SH-SY5Y (cell line): ENCODE measurements at regions not wholly inside any gene's neighbourhood (a gene's known extent, or its start where the extent isn't known, plus 50 kb on each side); places are given as distances from the start of the nearest gene placed in this dataset.

Source experiments
- GATA2 ChIP-seq: IDR thresholded peaks from 2 replicates; pipeline ENCODE4 v1.6.1; 2011; ENCODE audit warnings: mild to moderate bottlenecking, low read depth, low read length
- GATA3 ChIP-seq: IDR thresholded peaks from 2 replicates; pipeline ENCODE4 v1.6.1; 2011; ENCODE audit warnings: low read depth, mild to moderate bottlenecking, low read length, moderate library complexity

- TF ChIP-seq GATA2 (no peak), GATA3 (no peak)
These were observed 311.8 kb downstream of the UTP18 start for GRCh38 chr17:51572115-51572514.
